Calu3 (cell line): ENCODE measurements at regions not wholly inside any gene's neighbourhood (a gene's known extent, or its start where the extent isn't known, plus 50 kb on each side); places are given as distances from the start of the nearest gene placed in this dataset.

Experiments used
- BruUV-seq: library from RNA; stranded (reverse); fragments of 400-500 nt; replicated peaks from 2 replicates; lab custom pipeline; 2021; lab: Mats Ljungman, UMichigan
- CTCF ChIA-PET: fragments of 300-600 bp; sonication (Branson Sonifier 250); formaldehyde crosslinking; loops from one replicate; lab custom pipeline; 2022; ENCODE audit warnings: antibody characterized with exemption; lab: Charles Lee
- DNase-seq: peaks from one replicate; pipeline ENCODE4 v3.0.0; 2022
- H3K27ac Mint-ChIP-seq: one replicate; pipeline ENCODE4 v1.8.0; 2022; ENCODE audit warnings: mixed read lengths; ENCODE audit not compliant: unreplicated experiment
- H3K27me3 Mint-ChIP-seq: one replicate; pipeline ENCODE4 v1.8.0; 2022; ENCODE audit warnings: mixed read lengths; ENCODE audit not compliant: unreplicated experiment
- H3K36me3 Mint-ChIP-seq: one replicate; pipeline ENCODE4 v1.8.0; 2022; ENCODE audit warnings: mild to moderate bottlenecking, moderate library complexity, mixed read lengths; ENCODE audit not compliant: insufficient read depth, unreplicated experiment
- H3K4me1 Mint-ChIP-seq: one replicate; pipeline ENCODE4 v1.8.0; 2022; ENCODE audit warnings: mild to moderate bottlenecking, low read depth, mixed read lengths; ENCODE audit not compliant: unreplicated experiment
- H3K4me3 Mint-ChIP-seq: one replicate; pipeline ENCODE4 v1.8.0; 2022; ENCODE audit warnings: mild to moderate bottlenecking, low read depth, moderate library complexity, mixed read lengths; ENCODE audit not compliant: unreplicated experiment
- H3K9me3 Mint-ChIP-seq: one replicate; pipeline ENCODE4 v1.8.0; 2022; ENCODE audit warnings: low read depth, mixed read lengths; ENCODE audit not compliant: unreplicated experiment
- intact Hi-C: fragments of 100-400 bp; cut with micrococcal nuclease; formaldehyde crosslinking; loops from one replicate; pipeline ENCODE4 v1.10.0; 2022; ENCODE audit not compliant: unreplicated experiment
- TF ChIP-seq, protein P1 (sequence below): fragments of 200-600 bp; IDR thresholded peaks from one replicate; pipeline ENCODE4 v1.8.0; 2022; ENCODE audit warnings: antibody characterized with exemption; ENCODE audit not compliant: unreplicated experiment

DNA sequence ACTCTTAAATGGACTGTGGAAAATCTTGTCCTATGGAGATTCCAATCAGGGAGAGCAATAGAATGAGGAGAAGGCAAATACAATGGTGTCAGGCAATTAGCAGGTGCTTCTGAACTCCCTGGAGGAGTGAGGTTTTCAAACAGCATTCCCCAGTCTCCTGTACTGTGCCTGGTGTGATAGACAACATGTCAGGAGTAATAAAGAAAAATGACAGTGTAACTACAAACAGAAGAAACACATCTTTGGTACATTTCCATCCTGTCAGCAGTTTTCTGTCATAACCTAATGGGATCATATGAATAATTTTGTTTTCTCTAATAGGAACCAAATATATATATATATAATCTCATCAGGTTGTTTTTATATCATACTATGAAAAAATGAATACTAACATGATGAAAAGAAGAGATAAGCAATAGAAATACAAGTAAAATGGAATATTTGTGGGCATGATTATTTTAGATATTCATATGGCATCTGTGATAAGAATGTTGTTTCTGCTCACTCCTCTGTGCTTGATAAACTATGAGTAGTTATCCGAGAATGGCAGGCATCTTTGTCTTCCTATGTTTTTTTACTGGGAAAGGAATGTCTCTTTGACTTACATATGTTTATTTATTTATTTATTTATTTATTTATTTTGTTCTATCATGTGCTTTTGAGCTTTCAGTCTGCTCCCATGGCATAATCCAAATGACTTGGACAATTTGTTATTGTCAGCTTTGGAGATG lies 441.7 kb downstream of the TXNL1 start:
- no peaks in the 10 kb centered on the region for H3K36me3 Mint-ChIP-seq
- TF ChIP-seq, protein P1, sequence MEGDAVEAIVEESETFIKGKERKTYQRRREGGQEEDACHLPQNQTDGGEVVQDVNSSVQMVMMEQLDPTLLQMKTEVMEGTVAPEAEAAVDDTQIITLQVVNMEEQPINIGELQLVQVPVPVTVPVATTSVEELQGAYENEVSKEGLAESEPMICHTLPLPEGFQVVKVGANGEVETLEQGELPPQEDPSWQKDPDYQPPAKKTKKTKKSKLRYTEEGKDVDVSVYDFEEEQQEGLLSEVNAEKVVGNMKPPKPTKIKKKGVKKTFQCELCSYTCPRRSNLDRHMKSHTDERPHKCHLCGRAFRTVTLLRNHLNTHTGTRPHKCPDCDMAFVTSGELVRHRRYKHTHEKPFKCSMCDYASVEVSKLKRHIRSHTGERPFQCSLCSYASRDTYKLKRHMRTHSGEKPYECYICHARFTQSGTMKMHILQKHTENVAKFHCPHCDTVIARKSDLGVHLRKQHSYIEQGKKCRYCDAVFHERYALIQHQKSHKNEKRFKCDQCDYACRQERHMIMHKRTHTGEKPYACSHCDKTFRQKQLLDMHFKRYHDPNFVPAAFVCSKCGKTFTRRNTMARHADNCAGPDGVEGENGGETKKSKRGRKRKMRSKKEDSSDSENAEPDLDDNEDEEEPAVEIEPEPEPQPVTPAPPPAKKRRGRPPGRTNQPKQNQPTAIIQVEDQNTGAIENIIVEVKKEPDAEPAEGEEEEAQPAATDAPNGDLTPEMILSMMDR: no peak
- BruUV-seq: no TSS peak
- CTCF ChIA-PET: no interaction called here
- no peaks in the 10 kb centered on the region for H3K4me1 Mint-ChIP-seq
- H3K27ac Mint-ChIP-seq: no peak overlapping the region
- DNase-seq: no peak
- no peaks in the 10 kb centered on the region for H3K27me3 Mint-ChIP-seq
- intact Hi-C loops: no loop called here
- H3K4me3 Mint-ChIP-seq: no peak overlapping the region
- H3K9me3 Mint-ChIP-seq: no peaks in the 10 kb centered on the region

DNA sequence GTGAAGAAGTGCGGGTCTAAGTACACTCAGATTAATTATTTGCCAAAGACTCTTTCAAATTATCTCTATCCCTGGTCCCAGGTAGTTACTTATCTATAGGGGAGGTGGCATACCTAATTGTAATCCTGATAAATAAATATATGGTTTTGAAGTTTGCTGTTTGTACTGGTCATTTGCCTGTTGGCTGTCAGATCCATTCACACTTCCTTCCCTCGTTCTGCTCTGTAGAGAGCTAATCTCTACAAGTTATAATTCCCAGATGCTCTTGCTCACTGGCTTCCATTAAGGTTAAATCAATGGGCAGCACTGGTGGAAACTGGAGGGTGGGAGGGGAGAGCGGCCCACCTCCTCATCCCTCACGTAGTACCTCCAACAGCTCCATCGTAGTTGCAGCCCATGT lies 447.1 kb downstream of the TXNL1 start:
- intact Hi-C loops: no loop called here
- H3K27me3 Mint-ChIP-seq: no peaks in the 10 kb centered on the region
- TF ChIP-seq, protein P1: no peak
- no peak for DNase-seq
- H3K4me1 Mint-ChIP-seq: no peaks in the 10 kb centered on the region
- H3K9me3 Mint-ChIP-seq: no peaks in the 10 kb centered on the region
- CTCF ChIA-PET: no interaction called here
- H3K36me3 Mint-ChIP-seq: no peaks in the 10 kb centered on the region
- no TSS peak for BruUV-seq
- H3K27ac Mint-ChIP-seq: no peak overlapping the region
- H3K4me3 Mint-ChIP-seq: no peak overlapping the region

DNA sequence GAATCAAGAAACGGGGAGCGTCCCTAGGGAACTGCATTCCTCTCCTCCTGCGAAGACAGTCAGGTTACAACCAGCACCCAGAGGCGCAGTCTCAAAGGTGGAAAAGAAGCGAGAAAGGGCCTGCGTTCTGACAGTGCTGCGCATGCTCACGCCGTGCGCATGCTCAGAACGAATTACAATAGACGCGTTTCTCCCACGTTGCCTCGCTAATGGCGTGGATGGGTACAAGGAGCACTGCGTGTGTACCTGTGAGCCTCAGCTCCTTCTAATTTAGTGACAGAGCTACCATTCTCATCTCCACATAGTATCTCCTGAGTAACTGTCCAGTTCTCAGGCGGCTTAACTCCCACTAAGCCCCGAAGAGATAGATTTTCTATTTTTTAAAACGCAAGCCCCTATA lies 448.8 kb downstream of the TXNL1 start:
- Mint-ChIP-seq H3K27me3 (no peaks in the 10 kb centered on the region), H3K9me3 (no peaks in the 10 kb centered on the region), H3K36me3 (no peaks in the 10 kb centered on the region), H3K4me3 (no peak overlapping the region), H3K27ac (no peak overlapping the region), H3K4me1 (no peaks in the 10 kb centered on the region)
- TF ChIP-seq, protein P1: no peak
- DNase-seq: no peak
- intact Hi-C loops: no loop called here
- CTCF ChIA-PET: no interaction called here
- BruUV-seq: no TSS peak

DNA sequence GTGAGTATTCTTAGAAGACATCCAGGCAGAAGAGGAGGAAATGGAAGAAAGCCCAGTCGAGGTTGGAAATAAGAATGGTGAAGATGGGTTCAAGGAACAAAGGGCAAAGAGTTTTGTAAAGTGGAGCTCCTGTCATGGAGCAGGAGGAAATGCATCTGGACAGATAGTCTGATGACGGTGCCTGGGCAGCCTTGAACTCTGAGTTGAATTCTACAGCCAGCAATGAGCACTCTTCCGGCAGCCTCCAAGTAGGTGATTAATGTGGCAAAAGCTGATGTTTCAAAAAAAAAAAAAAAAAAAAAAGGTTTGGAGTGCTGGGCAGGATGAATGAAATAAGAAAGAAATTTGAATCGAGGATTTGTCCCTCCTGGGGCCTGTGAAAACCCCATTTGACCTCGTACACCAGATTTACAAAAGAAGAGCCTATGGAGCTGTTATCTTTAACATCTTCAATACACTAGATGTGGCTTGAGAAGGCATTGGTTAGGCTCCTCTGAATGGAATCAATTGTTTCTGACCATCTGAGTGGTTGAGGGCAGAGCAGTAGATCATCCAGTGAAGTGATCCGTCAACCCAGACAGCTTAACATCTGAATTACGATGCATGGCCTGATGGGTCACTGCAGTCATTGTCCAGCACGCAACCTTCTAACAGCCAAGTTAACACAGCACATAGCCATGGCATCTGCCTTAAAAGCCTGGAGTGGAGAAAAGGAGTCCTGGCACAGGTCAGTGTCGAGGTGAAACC lies 449.7 kb downstream of the TXNL1 start:
- Mint-ChIP-seq H3K36me3 (no peaks in the 10 kb centered on the region), H3K27me3 (no peaks in the 10 kb centered on the region), H3K4me3 (no peak overlapping the region), H3K27ac (no peak overlapping the region), H3K9me3 (peaks cover 2% of the 10 kb centered on the region), H3K4me1 (no peaks in the 10 kb centered on the region)
- TF ChIP-seq, protein P1: no peak
- intact Hi-C loops: no loop called here
- CTCF ChIA-PET: no interaction called here
- no TSS peak for BruUV-seq
- no peak for DNase-seq
